HG02588 (cell line): ENCODE measurements at regions not wholly inside any gene's neighbourhood (a gene's known extent, or its start where the extent isn't known, plus 50 kb on each side); places are given as distances from the start of the nearest gene placed in this dataset.

Experiments used
- ATAC-seq: cut with Tn5 transposase; IDR thresholded peaks from one replicate; pipeline ENCODE4 v1.9.1; 2021; ENCODE audit warnings: mild to moderate bottlenecking, moderate library complexity; ENCODE audit not compliant: unreplicated experiment

GRCh38 chr3:8239095-8239494 lies 262.5 kb upstream of the LMCD1 start:
- ATAC-seq, result no peak

DNA sequence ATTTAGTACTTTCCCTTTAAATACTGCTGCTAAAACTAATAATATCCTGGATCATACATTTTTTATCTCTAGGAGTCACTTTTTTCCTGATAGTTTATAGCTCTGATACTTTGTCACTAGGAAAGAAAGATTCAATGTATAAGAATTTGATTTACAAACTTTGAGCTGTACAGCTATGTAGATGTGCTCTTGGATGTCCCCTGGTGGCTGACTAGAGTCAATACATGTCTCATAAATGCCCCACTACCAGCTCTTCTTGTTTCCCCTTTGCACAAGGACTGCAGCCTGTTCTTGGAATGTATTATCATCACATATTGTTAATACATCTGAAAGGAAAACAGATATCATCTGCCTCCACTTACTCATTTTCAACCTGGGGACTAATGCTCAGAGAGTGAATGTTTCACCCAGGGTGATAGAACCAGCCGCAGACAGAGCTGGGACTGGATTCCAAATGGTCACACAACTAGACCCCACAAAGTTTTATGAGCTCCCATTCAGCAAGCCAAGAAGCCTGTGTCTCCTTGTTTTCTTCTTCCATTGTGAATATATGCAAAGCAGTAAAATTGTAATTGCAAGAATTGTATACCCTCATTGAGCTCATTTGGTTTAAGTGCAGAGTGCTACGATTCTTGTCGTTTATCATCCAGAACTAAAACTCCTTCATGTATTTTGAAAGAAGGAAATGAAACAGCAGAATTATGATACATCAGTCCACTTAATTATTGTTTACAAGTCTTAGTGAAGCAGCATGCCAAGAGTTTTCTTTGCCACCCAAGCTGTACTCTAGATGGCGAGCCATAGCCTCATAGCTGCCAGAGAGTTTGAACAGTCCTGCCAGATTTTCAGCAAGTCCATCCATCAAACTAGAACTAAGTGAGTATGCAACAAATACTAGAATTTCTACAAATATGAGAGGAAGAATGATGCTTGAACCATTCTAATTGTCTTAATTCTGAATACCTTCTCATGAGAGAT lies 261.6 kb upstream of the LMCD1 start:
- ATAC-seq, result peak; percentile 92

GRCh38 chr3:8246070-8246469 lies 255.6 kb upstream of the LMCD1 start:
- no peak for ATAC-seq

GRCh38 chr3:8253201-8253600 lies 248.4 kb upstream of the LMCD1 start:
- ATAC-seq, result no peak

- no peak for ATAC-seq
These were observed 247.1 kb upstream of the LMCD1 start for GRCh38 chr3:8254489-8254888.

GRCh38 chr3:8255725-8256124 lies 245.9 kb upstream of the LMCD1 start:
- no peak for ATAC-seq

DNA sequence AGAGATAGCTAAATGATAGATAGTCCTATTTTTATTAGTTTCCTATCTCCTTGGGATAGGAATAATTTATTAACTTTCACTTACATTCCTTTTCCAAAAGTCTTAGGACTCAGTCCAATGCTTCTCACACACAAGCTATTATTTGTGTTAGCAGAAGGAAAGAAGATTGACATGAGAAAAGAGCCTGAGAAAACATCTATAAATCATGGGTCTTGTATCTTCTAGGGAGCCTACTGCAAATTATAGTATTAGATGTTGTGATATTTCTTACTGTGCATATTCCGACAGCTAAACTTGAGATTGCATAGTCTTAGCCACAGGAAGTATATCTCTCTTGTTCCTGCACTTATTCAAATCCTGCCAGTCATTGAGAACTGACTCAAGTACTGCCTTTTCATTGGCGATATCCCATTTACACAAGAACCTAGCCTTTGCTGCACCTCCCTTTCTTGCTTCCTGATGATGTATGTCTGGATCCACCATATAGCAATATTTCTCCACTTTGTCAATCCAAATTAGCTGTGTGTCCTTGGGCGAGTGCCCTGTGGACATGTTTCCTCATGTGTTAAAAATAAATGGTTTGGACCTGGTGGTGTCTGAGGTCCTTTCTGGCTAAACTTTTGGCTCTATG lies 245.1 kb upstream of the LMCD1 start:
- ATAC-seq, result no peak

DNA sequence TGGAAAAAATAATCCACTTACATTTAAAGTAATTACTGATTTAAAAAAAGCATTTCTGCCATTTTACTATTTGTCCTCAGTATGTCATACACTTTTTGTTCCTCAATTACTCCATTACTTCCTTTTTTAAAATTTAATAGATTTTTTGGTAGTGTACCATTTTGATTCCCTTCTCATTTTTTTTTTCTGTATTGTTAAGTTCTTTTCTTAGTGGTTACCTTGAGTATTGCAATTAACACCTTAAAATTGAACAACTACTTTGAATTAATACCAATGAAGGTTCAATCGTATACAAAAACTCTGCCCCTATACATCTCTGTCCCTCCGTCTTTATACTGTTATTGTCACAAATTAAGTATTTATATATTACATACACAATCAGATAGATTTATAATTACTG lies 240.6 kb upstream of the LMCD1 start:
- no peak for ATAC-seq

DNA sequence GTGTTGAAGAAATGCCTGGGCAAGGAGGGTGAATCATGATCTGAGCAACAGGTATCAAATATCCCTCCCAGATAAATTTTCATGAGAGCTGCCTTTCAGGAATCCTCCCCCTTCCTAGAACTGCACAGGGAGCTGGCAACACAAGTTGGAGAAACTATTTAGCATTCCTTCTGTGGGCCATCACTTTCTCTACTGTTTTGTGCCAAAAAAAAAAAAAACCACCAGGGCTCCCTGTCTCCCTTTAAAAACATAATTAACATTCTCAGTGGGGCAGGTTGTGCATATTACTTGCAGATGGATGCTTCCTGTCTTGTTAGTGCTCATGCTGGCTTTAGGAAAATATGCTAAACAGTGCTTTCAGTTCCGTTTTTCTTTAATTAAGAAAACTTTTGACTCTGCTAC lies 234.9 kb upstream of the LMCD1 start:
- ATAC-seq, result no peak

- ATAC-seq, result no peak
These were observed 228.1 kb upstream of the LMCD1 start for GRCh38 chr3:8273479-8273878.

DNA sequence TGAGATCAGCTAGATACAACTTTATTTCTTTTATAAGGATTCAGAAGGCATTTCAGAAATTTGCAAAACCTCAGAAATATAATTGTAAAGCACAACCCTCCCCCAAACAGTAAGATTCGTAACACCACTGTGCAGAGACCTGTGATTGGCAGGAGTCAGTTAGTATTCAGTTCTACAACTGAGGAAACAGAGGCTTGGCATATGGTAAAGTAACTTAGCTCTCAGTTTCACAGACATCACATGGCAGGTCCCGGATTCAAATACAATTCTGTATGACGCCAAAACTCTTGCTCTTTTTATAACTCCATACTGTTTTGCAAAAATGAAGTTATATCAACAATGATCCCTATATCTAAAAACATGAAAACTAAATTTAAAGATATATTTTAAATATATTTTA lies 225.6 kb upstream of the LMCD1 start:
- no peak for ATAC-seq

DNA sequence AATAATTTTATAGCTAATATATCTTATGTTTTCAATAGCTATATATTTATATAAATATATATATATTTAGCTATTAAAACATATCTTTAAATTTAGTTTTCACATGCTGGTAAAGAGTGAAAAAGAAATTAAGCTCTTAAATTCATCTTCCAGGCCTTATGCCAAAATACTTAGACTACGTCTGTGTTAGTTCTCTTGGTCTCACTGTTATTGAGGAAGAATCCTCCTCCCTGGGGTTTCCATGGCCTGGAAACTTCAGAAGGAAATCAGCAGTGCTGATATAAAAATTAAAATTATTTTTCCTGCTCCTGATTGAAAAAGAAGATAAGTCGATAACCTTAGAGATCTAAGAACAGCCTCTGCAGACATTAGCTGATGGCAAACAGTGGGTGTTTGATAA lies 225.1 kb upstream of the LMCD1 start:
- ATAC-seq, result no peak

- ATAC-seq, result no peak
These were observed 223.2 kb upstream of the LMCD1 start for GRCh38 chr3:8278448-8278847.

- ATAC-seq, result no peak
These were observed 222.1 kb upstream of the LMCD1 start for GRCh38 chr3:8279476-8279875.

DNA sequence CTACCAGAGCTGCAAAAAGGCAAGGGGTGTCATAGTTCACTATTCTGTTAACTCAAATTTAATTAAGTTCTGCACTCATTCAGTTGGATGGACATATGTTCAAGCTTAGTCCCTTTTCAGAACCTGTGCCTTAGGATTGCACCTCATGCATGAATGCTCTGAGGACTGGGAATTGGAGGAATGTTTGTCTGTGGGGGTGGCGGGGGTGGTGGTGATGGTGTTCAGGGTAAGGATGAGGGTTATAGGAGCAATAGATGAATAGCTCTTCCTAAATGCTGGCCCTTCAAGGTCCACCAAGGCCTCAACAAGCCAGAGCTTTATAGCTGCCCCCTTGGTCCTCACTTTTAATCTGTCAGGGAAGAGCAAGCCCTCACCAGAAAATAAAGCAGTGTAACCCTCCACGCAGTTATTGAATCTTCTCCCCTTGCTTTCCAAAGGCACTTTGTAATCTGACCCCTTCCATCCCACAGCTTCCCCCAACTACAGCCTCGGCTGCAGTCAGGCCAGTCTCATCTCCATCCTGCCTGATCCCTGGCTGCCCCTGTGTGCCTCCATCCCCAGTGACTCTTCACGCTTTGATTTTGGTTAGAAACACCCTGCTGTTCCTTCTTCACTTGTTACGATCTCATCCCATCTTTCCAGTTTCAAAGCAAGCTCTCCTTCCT lies 221.6 kb upstream of the LMCD1 start:
- ATAC-seq, result no peak

GRCh38 chr3:8282541-8283165 lies 219.0 kb upstream of the LMCD1 start:
- no peak for ATAC-seq

DNA sequence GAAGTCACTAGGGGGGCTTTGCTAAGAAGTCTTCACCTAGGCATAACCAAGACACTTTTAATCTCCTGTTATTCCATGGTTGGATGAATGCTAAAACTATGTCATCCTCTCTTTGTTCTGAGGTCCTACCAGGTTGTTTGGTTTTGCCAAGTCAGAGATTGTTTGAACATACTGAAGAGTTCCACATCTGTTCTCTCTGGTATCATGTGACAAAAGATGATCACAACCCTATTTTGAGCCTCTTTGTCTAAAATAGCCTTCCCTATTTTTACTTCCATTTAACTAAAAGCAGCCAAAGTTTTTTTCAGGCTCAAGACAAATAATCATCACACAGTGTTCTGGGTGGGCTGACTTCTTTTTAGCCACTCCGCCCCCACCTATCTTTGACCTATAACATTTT lies 218.4 kb upstream of the LMCD1 start:
- no peak for ATAC-seq

- ATAC-seq, result no peak
These were observed 215.5 kb upstream of the LMCD1 start for GRCh38 chr3:8286086-8286485.

DNA sequence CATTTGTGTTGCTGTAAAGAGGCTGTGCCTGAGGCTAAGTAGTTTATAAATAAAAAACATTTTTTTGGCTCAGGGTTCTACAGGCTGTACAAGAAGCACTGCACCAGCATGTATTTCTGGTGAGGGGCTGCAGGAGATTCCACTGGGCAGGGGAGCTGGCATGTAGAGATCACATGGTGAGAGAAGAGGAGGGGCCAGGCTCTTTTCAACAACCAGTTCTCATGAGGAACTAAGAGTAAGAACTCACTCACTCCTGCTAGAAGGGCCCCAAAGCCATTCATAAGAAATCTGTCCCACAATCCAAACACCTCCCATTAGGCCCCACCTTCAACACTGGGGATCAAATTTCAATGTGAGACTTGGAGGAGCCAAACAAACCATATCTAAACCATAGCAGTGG lies 214.9 kb upstream of the LMCD1 start:
- no peak for ATAC-seq

- no peak for ATAC-seq
These were observed 211.0 kb upstream of the LMCD1 start for GRCh38 chr3:8290611-8291010.

DNA sequence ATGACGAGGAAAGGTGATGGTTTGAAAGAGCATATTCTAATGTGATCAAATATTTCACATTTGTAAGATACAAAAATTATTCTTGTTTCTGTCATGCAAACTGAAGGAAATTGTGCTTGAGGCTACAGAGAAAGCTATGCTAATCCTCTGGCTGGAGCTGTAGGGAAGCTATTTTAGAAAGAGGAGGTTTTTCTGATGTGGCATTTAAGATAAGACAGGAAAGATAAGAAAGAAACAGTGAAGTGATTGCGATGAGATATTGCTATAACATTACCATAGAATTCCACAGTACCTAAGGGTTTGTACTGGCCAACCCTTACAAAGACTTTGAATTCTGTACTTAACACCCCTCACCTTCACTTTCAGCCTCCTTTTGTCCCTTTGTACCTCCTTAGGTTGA lies 205.2 kb upstream of the LMCD1 start:
- no peak for ATAC-seq
